Activated T-cell treated with anti-CD3 and anti-CD28 coated beads for 4 hours (primary cell): ENCODE measurements at regions not wholly inside any gene's neighbourhood (a gene's known extent, or its start where the extent isn't known, plus 50 kb on each side); places are given as distances from the start of the nearest gene placed in this dataset.

ENCODE experiments used
- DNase-seq: peaks from one replicate; pipeline ENCODE4 v3.0.0-alpha.2; 2020

GRCh38 chr2:239472235-239472775, 71.5 kb upstream of the HDAC4 start:
- no peak for DNase-seq

GRCh38 chr2:239471011-239471792, 70.4 kb upstream of the HDAC4 start:
- DNase-seq, result no peak

GRCh38 chr2:239470151-239470900, 69.5 kb upstream of the HDAC4 start:
- no peak for DNase-seq

GRCh38 chr2:239469106-239469960, 68.5 kb upstream of the HDAC4 start:
- DNase-seq, result no peak

- DNase-seq, result no peak
These were observed 67.8 kb upstream of the HDAC4 start for GRCh38 chr2:239468491-239469105.

- DNase-seq, result no peak
These were observed 67.2 kb upstream of the HDAC4 start for GRCh38 chr2:239467956-239468490.

- no peak for DNase-seq
These were observed 66.6 kb upstream of the HDAC4 start for GRCh38 chr2:239467281-239467955.

- DNase-seq, result no peak
These were observed 66.0 kb upstream of the HDAC4 start for GRCh38 chr2:239466755-239467271.

GRCh38 chr2:239466061-239466754, 65.4 kb upstream of the HDAC4 start:
- no peak for DNase-seq

- DNase-seq, result no peak
These were observed 64.5 kb upstream of the HDAC4 start for GRCh38 chr2:239465017-239466001.

- no peak for DNase-seq
These were observed 63.6 kb upstream of the HDAC4 start for GRCh38 chr2:239464166-239465016.

GRCh38 chr2:239463541-239464165, 62.8 kb upstream of the HDAC4 start:
- no peak for DNase-seq

GRCh38 chr2:239462671-239463506, 62.1 kb upstream of the HDAC4 start:
- DNase-seq, result no peak

- no peak for DNase-seq
These were observed 61.3 kb upstream of the HDAC4 start for GRCh38 chr2:239462191-239462515.

GRCh38 chr2:239461291-239462190, 60.7 kb upstream of the HDAC4 start:
- no peak for DNase-seq

GRCh38 chr2:239460780-239461179, 60.0 kb upstream of the HDAC4 start:
- DNase-seq, result no peak
